Parathyroid adenoma (tissue), 2 donors: ENCODE measurements at regions not wholly inside any gene's neighbourhood (a gene's known extent, or its start where the extent isn't known, plus 50 kb on each side); places are given as distances from the start of the nearest gene placed in this dataset.

Source experiments
- H2AFZ ChIP-seq: fragments of 300-600 bp; sonication (generic); one replicate; pipeline ENCODE4 v1.7.0; 2017; ENCODE audit warnings: antibody characterized with exemption, mild to moderate bottlenecking
- H3K27ac ChIP-seq: fragments of 300-600 bp; sonication (generic); one replicate; pipeline ENCODE4 v1.7.0; 2017
- H3K27me3 ChIP-seq: fragments of 300-600 bp; sonication (generic); one replicate; pipeline ENCODE4 v1.7.0; 2017; ENCODE audit warnings: low read length; ENCODE audit not compliant: control insufficient read depth, insufficient read depth
- H3K36me3 ChIP-seq: fragments of 300-600 bp; sonication (generic); one replicate; pipeline ENCODE4 v1.7.0; 2017; ENCODE audit warnings: low read length; ENCODE audit not compliant: control insufficient read depth, insufficient read depth
- H3K4me1 ChIP-seq: fragments of 300-600 bp; sonication (generic); one replicate; pipeline ENCODE4 v1.7.0; 2017; ENCODE audit warnings: control low read depth
- H3K4me2 ChIP-seq: fragments of 300-600 bp; sonication (generic); one replicate; pipeline ENCODE4 v1.7.0; 2017; ENCODE audit warnings: low read length
- H3K4me3 ChIP-seq: fragments of 300-600 bp; sonication (generic); one replicate; pipeline ENCODE4 v1.7.0; 2017; ENCODE audit warnings: low read depth, low read length
- H3K79me2 ChIP-seq: fragments of 300-600 bp; sonication (generic); one replicate; pipeline ENCODE4 v1.7.0; 2017; ENCODE audit warnings: control low read depth
- H3K9ac ChIP-seq: fragments of 300-600 bp; sonication (generic); one replicate; pipeline ENCODE4 v1.7.0; 2017; ENCODE audit warnings: mild to moderate bottlenecking
- H3K9me3 ChIP-seq: fragments of 300-600 bp; sonication (generic); one replicate; pipeline ENCODE4 v1.7.0; 2017; ENCODE audit warnings: low read length; ENCODE audit not compliant: control insufficient read depth
- CTCF ChIP-seq: fragments of 300-600 bp; sonication (generic); IDR thresholded peaks from one replicate; pipeline ENCODE4 v1.7.0; 2017; ENCODE audit warnings: antibody characterized with exemption, mild to moderate bottlenecking
- donor health status: primary hyperparathyroidism.

DNA sequence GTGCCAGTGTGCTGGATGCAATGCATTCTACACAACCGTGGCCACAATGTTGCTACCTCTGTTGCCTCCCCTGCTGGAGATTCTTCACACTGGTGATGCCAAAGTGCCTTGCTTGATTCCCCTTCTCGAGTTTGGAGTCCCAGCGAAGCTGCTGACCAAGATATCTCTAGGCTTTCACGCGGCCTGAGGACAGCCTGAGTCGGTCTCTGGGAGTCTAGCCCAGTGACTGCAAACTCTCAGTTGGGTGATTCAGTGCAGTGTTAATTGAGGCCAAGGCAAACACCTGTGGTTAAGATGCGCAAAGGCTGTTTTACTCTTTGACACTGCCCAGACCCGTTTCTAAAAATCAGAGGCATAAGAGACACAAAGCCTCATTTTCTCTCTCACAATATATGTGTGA, 434.4 kb downstream of the NR2F2 start:
- Histone ChIP-seq H3K9ac (no peak overlapping the region), H3K4me2 (no peak overlapping the region), H3K79me2 (no peaks in the 10 kb centered on the region), H3K4me3 (no peak overlapping the region), H3K9me3 (no peaks in the 10 kb centered on the region), H3K4me1 (no peaks in the 10 kb centered on the region), H3K27ac (no peak overlapping the region), H3K36me3 (no peaks in the 10 kb centered on the region), H3K27me3 (no peaks in the 10 kb centered on the region), H2AFZ (no peak overlapping the region)
- no peak for TF ChIP-seq CTCF

GRCh38 chr15:96766366-96766765, 435.9 kb downstream of the NR2F2 start:
- Histone ChIP-seq H2AFZ (no peak overlapping the region), H3K4me3 (no peak overlapping the region), H3K36me3 (no peaks in the 10 kb centered on the region), H3K4me1 (no peaks in the 10 kb centered on the region), H3K9me3 (no peaks in the 10 kb centered on the region), H3K4me2 (no peak overlapping the region), H3K27ac (no peak overlapping the region), H3K27me3 (no peaks in the 10 kb centered on the region), H3K79me2 (no peaks in the 10 kb centered on the region), H3K9ac (no peak overlapping the region)
- TF ChIP-seq CTCF, result no peak

- no peak overlapping the region for H3K4me2 ChIP-seq
- TF ChIP-seq CTCF, result no peak
- no peak overlapping the region for H3K9ac ChIP-seq
- no peaks in the 10 kb centered on the region for H3K27me3 ChIP-seq
- no peak overlapping the region for H3K4me3 ChIP-seq
- no peaks in the 10 kb centered on the region for H3K4me1 ChIP-seq
- H3K79me2 ChIP-seq, result no peaks in the 10 kb centered on the region
- H3K36me3 ChIP-seq, result no peaks in the 10 kb centered on the region
- H2AFZ ChIP-seq, result no peak overlapping the region
- no peak overlapping the region for H3K27ac ChIP-seq
- no peaks in the 10 kb centered on the region for H3K9me3 ChIP-seq
Observed at GRCh38 chr15:96767703-96768434, 437.4 kb downstream of the NR2F2 start.

- H3K36me3 ChIP-seq, result no peaks in the 10 kb centered on the region
- H3K4me3 ChIP-seq, result no peak overlapping the region
- no peak overlapping the region for H3K4me2 ChIP-seq
- no peak for TF ChIP-seq CTCF
- no peaks in the 10 kb centered on the region for H3K79me2 ChIP-seq
- H3K9ac ChIP-seq, result no peak overlapping the region
- no peak overlapping the region for H3K27ac ChIP-seq
- H2AFZ ChIP-seq, result no peak overlapping the region
- no peaks in the 10 kb centered on the region for H3K9me3 ChIP-seq
- no peaks in the 10 kb centered on the region for H3K27me3 ChIP-seq
- no peaks in the 10 kb centered on the region for H3K4me1 ChIP-seq
Observed at GRCh38 chr15:96768435-96768789, 437.9 kb downstream of the NR2F2 start.

DNA sequence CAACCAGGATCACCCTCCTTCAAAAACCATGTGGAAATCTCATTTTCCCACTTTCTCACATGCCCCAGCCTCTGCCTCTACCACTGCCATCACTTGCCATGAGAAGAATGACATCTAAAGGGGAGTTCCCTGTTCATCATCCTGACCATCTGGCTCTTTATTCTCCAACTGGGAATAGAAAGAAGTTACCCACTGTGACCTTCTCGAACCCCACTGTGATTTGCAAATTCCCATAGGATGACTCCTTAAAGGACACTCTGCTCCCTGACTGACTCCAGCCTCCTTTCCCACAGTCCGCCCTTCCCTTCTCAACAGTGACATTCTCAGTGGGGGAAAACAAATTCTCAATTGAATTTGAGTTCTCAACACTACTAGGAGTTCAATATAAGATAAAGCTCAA, 440.5 kb downstream of the NR2F2 start:
- H3K9me3 ChIP-seq, result no peaks in the 10 kb centered on the region
- H2AFZ ChIP-seq, result no peak overlapping the region
- no peak overlapping the region for H3K4me3 ChIP-seq
- H3K36me3 ChIP-seq, result no peaks in the 10 kb centered on the region
- no peaks in the 10 kb centered on the region for H3K79me2 ChIP-seq
- TF ChIP-seq CTCF, result no peak
- H3K27ac ChIP-seq, result no peak overlapping the region
- H3K27me3 ChIP-seq, result no peaks in the 10 kb centered on the region
- H3K4me1 ChIP-seq, result no peaks in the 10 kb centered on the region
- no peak overlapping the region for H3K4me2 ChIP-seq
- no peak overlapping the region for H3K9ac ChIP-seq
